ENCODE measurements at regions not wholly inside any gene's neighbourhood (a gene's known extent, or its start where the extent isn't known, plus 50 kb on each side); places are given as distances from the start of the nearest gene placed in this dataset.
A peak's percentile ranks its signal among the peaks of the same experiment; 100 is the strongest.
"Not testable (repeated sequence)": the region's sequence is repeated elsewhere in the genome, so short reads cannot be mapped to it uniquely, and the experiment has no call there.

DNA sequence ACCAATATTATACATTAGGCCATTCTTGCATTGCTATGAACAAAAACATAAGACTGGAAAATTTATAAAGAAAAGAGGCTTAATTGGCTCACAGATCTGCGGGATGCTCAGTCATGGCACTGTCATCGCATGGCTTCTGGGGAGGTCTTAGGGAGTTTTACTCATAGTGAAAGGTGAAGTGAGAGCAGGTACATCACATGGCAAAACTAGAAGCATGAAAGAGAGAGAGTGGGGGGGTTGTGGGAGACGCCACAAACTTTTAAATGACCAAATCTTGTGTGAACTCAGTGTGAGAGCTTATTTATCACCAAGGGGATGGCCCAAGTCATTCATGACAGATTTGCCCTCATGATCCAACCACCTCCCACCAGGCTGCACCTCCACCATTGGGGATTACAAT lies 398.3 kb upstream of the EDIL3 start:
- FAIRE-seq = no peak

- no peak for FAIRE-seq
Observed at GRCh38 chr5:84779186-84779585, 394.5 kb upstream of the EDIL3 start.

DNA sequence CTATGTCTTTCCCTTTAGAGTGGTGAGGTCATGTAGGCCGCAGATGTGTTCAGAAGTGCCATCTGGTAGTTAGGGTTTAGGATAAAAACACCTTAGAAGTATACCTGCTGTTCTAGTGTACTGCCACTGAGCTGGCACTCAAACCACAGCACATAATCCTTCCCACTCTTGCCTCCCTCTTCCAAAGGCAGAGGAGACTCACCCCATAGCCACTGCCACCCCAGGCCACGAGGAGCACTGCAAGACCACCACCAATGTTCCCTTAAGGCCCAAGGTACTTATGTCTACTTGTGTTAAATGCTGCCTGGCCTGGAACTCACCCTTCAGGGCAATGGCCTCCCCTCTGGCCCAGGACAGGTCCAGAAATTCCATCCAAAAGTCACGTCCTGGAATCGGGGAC lies 379.5 kb upstream of the EDIL3 start:
- FAIRE-seq = no peak

DNA sequence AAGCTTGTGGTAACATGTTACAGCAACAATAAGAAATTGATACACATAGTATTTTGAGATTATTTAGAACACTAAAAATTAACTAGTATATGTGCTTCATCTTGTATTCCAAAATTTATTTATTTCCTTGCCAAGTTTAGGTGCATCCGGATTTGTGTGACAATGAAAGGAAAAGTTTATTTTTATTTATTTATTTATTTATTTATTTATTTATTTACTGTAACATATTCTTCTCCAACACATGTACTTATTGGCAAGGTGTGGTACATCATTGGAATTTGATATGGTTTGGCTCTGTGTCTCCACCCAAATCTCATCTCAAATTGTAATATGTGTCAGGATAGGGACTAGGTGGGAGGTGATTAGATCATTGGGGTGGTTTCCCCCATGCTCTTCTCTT lies 373.3 kb upstream of the EDIL3 start:
- no peak for FAIRE-seq

- FAIRE-seq = no peak
Observed at GRCh38 chr5:84752780-84753179, 368.1 kb upstream of the EDIL3 start.

DNA sequence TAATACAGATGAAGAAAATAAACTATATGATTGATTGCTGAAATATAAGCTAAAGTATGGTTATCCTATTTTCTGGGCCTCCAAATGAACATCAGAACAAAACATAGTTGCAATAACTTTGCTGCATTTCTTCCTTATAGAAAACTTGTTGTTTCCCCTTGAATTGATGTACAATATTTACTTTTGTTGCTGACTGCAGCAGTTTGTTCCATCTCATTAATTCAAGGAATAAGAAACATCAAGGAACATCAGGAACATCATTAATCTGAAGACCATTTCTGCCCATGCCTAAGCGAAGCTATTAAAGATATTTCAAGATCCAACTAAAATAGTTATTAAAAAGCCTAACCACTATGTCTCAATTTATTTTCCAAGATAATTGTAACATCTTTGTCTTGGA lies 363.6 kb upstream of the EDIL3 start:
- no peak for FAIRE-seq

- not testable (repeated sequence) for FAIRE-seq
Observed at GRCh38 chr5:84746280-84746679, 361.6 kb upstream of the EDIL3 start.

DNA sequence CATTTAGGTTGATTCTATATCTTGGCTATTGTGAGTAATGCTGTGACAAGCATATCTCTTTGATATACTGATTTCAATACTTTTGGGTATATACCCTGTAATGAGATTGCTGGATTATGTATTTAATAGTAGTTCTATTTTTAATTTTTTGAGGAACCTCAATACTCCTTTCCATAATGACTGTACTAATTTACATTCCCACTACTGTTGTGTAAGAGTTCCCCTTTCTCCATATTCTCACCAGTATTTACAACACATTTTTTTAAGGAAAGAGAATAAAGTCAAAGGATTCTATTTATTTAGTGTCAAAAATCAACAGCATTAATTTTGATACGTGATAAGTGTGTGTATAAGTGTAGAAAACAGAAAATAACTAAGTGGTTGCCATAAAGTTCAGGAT lies 356.4 kb upstream of the EDIL3 start:
- no peak for FAIRE-seq

DNA sequence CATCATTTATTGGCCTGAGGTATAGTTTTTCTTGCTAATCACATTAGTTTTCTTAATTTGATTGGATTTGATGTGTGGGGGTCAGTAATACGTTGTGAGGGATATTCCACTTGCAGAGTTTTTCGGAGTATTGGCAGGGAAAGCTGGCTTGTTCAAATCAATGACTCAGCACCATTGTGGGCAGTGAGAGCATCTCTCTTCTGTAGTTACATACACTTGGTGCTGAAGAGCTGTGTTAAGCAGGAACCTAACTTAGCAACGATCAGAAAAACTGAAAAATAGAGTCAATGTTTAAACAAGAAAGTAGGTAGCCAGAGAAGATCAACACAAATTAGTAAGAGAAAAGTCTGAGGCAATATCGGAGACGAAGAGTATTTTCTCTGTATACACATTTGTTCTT lies 344.6 kb upstream of the EDIL3 start:
- FAIRE-seq = no peak

DNA sequence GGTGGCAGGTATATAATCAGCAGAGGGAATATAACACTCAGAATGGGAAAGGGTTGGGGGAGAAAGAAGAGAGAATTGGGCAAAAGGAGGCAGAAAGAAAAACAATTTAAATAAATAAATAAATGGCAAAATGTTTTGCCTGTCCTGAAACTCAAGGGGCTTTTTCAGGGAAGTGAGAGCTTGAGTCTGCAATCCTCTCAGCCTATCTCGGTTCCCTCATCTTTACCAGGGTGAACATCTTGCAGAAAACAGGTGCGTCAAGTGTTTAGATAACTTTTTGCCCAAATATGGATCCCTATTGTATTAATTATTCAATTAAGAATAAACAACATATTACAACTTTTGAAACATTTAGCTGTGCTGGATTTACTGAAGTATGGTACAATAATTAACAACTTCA lies 343.0 kb upstream of the EDIL3 start:
- FAIRE-seq = no peak

GRCh38 chr5:84725946-84726570 lies 341.4 kb upstream of the EDIL3 start:
- peak; percentile 88 for FAIRE-seq

DNA sequence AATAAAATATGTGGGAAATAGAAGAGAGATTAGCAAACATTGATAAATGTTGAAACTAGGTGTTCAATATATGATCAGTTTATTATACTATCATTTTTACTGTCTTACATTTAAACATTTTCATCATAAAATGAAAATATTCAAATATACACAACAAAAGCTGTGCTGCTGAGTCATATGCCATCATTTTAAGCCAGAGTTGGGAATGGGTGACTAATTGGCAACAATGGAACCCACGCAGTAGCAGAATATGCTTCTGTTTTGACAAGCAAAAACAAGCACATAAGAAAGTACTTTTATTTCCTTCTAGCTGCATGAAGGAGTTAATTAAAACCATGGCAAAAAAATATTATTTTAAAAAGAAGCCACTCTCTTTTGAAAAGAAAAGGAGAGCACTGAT lies 340.0 kb upstream of the EDIL3 start:
- no peak for FAIRE-seq

GRCh38 chr5:84724181-84724580 lies 339.5 kb upstream of the EDIL3 start:
- FAIRE-seq = no peak

- FAIRE-seq = no peak
Observed at GRCh38 chr5:84718377-84718776, 333.7 kb upstream of the EDIL3 start.

- FAIRE-seq = no peak
Observed at GRCh38 chr5:84715686-84716085, 331.0 kb upstream of the EDIL3 start.

DNA sequence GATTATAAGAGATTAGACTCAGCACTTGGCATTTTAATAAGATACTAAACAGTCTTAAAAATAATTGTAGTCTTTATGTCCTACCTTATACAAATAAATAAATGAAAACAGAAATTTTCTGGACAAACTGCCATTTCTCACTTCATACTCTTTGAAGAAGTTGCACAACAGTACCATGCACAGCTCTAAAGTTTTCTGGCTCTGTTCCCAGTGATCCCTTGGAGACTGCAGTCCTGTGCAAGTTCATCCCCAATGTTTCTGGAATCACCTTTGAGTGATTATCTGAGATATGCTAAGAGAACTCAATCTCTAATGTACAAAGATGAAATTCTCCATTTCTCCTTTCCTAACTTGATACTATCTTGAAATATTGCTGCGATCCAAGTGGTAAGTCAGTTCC lies 330.4 kb upstream of the EDIL3 start:
- no peak for FAIRE-seq

DNA sequence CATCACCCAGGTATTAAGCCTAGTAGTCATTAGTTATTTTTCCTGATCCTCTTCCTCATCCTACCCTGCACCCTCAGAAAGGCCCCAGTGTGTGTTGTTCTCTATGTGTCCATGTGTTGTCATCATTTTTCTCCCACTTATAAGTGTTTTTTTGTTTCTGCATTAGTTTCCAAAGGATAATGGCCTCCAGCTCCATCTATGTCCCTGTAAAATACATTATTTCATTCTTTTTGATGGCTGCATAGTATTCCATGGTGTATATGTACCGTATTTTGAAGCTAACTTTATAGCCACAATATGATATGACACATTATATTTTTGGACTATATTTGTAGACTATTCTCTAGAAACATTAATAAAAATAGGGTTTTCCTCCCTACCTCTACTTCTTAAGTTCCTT lies 324.4 kb upstream of the EDIL3 start:
- no peak for FAIRE-seq

DNA sequence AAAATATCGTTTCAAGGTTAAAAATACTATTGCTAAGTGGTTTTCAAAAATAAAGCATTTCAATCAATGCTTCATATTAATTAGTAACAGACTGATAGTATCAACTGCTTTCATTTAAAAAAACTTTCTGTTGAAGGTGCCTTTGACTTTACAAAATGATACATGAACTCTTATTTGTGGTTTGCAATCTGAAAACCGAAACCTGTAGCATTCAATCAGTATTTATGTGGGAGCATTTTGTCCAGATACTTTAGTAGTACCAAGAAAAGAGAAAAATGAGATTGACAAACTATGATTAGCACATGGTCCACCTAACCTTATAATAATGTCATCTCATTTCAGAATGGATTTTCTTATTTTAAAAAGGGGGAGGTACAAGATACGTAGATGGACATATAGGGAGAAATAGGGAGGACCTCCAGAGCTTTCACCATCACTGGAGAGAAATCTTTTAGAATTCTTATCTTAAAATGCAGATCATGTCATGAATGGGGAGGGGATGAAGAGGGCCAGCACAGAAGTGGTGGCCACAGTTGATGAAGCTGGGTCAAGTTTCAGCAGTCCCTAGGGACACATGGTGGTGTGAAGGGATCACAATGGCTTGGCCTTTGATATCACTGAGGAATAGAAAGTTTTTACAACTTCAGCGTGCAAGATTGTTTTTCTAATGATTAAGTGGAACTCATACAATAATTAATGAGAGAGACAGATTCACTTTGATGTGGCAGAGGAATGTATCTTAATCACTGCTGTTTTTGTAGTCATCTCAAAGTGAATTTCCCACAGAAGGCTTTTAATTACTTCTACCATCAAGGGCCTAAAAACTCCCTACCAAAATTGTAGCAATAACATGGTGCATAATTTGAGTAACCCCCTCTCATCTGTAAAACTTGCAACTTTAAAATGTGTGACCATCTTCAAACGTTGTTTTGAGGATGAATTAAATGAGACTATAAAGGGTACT lies 322.3 kb upstream of the EDIL3 start:
- FAIRE-seq = no peak

- FAIRE-seq = not testable (repeated sequence)
Observed at GRCh38 chr5:84700545-84700944, 315.9 kb upstream of the EDIL3 start.

DNA sequence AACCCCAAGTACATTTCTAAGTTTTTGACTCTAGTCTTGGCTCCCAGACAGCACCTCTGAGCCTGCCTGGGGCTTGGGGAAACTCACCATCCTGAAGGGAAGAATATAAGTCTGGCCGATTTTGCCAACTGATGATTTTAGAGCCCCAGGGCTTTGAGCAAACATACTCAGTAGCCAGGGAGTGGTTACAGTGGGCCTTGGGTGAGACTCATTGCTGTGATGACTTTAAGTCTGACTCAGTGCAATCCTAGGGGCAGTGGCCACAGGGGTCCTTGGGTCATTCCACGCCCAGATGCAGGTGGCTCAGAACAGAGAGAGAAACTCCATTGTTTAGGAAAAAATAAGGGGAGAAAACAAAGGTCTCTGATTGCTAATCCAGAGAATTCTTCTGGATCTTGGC lies 312.0 kb upstream of the EDIL3 start:
- FAIRE-seq = no peak

GRCh38 chr5:84695330-84695729 lies 310.6 kb upstream of the EDIL3 start:
- FAIRE-seq = no peak

DNA sequence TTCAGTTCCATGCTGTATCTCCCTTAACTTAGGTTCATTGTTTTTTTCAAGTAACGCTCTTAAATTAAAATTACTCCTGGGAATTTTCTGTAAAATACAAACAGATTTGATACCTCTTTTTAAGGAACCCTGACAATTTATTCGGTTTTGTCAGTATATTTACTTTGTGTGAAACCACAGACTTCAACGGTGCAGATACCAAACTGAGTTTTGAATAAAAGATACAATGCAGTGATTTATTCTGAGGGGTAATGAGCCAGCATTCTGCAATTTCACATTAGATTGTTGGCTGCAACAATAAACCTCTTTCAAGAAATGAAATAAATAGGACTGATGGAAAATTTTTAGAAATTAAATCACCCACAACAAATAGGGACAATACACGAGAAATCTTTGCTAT lies 308.6 kb upstream of the EDIL3 start:
- FAIRE-seq = no peak

DNA sequence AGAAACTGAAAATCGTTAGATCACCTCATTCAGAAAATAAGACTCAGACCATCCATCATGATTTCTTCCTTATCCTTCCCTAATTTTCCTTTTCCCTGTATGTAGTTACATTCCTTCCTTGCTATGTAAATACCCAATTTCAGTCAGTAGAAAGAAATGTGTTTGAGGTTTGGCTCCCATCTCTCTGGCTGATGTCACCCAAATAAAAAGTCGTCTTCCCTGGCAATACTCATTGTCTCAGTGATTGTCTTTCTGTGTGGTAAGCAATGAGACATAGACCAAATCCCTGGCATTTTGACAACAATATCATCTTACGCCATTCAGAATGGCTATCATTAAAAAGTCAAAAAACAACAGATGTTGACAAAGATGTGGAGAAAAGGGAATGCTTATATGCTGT lies 303.9 kb upstream of the EDIL3 start:
- FAIRE-seq = no peak

DNA sequence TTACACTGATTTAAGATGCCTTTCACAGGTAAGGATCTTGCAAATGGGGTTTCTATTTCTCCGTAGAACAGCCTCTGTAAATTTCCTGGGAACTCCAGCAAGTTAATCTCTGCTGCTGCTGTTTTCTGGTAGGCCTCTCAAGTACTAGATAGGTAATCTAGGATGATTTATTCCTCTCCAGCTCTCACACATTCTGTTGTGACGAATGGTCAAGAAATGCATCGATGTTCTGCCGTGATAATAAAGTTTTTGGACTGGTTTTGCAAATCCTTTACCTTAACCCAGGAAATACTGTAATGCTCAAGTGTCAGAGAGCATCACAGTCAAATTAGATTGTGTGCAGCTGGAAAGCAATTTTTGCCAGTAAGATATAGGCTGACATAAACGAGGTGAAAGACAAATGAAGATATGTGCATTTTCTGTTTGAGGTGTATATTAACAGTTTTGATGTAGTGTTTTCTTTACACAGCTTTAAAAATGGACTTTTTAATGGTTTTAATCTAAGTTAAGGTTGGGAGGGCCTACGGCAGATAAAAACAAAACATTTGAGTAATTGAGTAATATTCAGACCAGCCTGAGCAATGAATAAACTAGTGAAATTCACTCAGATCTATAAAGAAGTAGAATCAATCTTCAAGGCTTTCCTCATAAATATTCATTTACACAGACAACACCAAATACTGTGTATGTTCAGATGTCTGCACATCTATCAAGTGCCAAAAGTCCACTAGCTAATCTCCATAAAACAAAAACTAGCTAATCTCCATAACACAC lies 300.6 kb upstream of the EDIL3 start:
- FAIRE-seq = no peak
